ENCODE measurements at regions not wholly inside any gene's neighbourhood (a gene's known extent, or its start where the extent isn't known, plus 50 kb on each side); places are given as distances from the start of the nearest gene placed in this dataset.

DNA sequence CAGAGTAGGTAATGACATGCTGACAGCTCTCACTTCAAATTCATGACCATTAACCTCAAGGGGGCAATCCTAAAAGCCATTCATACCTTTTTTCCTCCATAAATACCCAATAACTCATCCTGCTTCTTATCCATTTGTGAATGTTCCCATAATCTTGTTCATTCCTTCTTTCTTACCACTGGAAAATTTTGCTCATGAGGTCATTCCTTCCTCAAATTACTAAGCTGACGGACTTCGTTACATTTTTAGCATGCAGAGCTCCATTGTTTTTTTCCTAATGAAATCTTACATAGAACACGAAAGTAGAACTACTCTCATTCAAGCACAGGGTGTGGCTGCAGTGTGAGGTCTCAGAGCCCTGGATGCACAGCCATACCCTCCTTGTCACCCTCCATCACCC, 276.5 kb upstream of the DPYD start:
- POLR2A ChIA-PET = interaction anchor here (0.6 kb wide), 1 partner anchor 172 kb away, joined by 3 read pairs; no protein-coding TSS in a partner anchor
- no peak overlapping the region for H3K4me3 ChIP-seq (ENCODE audit: low read depth, low read length)
- TF ChIP-seq, protein P1, sequence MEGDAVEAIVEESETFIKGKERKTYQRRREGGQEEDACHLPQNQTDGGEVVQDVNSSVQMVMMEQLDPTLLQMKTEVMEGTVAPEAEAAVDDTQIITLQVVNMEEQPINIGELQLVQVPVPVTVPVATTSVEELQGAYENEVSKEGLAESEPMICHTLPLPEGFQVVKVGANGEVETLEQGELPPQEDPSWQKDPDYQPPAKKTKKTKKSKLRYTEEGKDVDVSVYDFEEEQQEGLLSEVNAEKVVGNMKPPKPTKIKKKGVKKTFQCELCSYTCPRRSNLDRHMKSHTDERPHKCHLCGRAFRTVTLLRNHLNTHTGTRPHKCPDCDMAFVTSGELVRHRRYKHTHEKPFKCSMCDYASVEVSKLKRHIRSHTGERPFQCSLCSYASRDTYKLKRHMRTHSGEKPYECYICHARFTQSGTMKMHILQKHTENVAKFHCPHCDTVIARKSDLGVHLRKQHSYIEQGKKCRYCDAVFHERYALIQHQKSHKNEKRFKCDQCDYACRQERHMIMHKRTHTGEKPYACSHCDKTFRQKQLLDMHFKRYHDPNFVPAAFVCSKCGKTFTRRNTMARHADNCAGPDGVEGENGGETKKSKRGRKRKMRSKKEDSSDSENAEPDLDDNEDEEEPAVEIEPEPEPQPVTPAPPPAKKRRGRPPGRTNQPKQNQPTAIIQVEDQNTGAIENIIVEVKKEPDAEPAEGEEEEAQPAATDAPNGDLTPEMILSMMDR (IDR thresholded peaks at IDR 0.05; ENCODE audit: insufficient read depth, low read length, missing control alignments) = no peak
- CTCF ChIA-PET = interaction anchor here (1.1 to 1.2 kb wide), 2 partner anchors 14 to 271 kb away, joined by 3 read pairs; no protein-coding TSS in a partner anchor
- DNase-seq (ENCODE audit: low read depth, low spot score) = no peak

DNA sequence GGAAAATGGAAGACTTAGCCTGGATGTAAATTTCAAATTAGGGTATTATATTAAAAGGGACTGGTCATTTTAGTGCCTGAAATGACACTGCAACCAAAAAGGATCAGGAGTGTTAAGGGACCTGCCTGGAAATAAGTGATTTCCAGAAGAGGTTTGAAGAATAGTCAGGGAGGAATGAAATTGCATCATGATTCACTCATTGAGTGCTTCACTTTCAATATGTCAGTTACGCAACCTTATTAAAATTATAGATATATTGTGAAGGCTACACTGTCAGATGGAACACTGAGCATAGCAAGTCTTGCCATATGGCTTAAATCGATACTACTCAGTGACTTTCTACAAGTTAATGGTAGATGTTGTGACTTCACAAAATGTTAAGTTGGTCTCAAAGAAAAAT, 275.2 kb upstream of the DPYD start:
- POLR2A ChIA-PET = no interaction called here
- CTCF ChIA-PET = interaction anchor here (0.9 kb wide), 1 partner anchor 272 kb away, joined by 3 read pairs; no protein-coding TSS in a partner anchor
- no peak for DNase-seq (ENCODE audit: low read depth, low spot score)
- TF ChIP-seq, protein P1 (IDR thresholded peaks at IDR 0.05; ENCODE audit: insufficient read depth, low read length, missing control alignments) = no peak
- H3K4me3 ChIP-seq (ENCODE audit: low read depth, low read length) = no peak overlapping the region

DNA sequence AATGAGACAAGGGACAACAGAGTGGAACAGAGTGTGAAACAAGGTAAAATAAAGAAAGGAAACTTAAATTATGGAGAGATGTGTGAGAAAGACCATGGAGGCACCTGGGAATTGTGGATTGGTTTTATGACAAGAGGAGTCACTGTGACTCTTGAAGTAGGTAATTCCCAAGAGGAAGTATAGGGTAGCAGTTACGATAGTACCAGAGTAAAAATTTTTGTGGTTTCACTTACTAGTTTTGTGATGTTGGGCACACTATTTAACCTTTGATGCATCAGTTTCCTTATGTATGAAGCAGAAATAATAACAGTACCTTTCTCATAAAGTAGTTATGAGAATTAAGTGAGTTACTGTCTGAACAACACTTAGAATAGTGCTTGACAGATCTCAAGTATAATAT, 267.9 kb upstream of the DPYD start:
- TF ChIP-seq, protein P1 (IDR thresholded peaks at IDR 0.05; ENCODE audit: insufficient read depth, low read length, missing control alignments) = no peak
- ChIA-PET POLR2A (no interaction called here), CTCF (no interaction called here)
- DNase-seq (ENCODE audit: low read depth, low spot score) = no peak
- H3K4me3 ChIP-seq (ENCODE audit: low read depth, low read length) = no peak overlapping the region

DNA sequence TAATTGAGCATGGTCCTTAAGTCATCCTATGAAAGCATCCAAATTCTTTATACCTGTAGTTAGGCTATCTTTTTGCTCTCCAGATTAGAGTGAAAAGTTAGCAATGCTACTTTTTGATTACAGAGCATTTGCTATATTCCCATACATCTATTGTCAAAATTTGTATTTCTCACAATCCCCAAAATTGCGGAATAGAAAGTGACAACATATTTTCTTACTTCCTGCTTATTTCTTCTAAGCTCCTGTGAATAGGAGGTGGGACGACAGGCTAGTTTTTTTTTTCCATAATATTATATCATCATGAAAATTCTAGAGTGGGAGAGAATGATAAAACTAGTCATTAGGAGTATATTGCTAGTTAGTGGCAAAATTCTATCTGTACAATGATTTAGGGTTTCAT, 264.0 kb upstream of the DPYD start:
- TF ChIP-seq, protein P1 (IDR thresholded peaks at IDR 0.05; ENCODE audit: insufficient read depth, low read length, missing control alignments) = no peak
- DNase-seq (ENCODE audit: low read depth, low spot score) = no peak
- CTCF ChIA-PET = interaction anchor here (1.6 kb wide), 1 partner anchor 284 kb away, joined by 4 read pairs; no protein-coding TSS in a partner anchor
- H3K4me3 ChIP-seq (ENCODE audit: low read depth, low read length) = no peak overlapping the region
- POLR2A ChIA-PET = no interaction called here

DNA sequence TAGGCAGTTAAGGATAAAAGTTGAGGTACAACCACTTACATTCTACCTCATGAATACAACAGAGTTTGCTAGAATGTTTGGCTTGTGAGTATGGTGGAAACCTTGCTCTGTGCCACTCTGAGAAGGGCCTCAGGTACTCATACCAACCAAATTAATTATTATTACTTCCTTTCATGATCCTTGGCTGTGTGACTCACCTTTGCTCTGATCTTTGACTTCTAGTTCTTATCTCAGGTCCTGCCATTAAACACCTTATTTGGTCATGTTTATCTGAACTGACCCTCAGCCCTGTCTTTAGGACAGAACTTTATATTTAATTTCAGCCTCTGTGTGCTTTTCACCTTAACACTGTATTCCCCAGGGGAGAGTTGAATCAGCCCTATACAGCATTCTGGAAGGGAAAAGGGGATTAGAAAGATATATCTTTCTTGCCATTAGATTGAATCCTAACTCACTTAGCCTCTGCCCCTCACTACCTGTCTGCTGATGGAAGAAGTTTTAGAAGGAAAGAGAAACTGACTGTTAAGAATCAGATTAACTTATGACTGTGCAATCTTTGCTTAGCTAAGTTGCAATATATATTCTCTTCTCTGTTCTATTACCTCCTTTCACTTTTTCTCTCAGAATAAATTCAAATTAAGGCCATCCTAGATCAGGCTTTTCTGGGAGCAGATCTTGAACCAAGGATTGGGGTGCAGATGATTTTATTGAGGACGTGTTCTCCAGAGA, 260.4 kb upstream of the DPYD start:
- TF ChIP-seq, protein P1 (IDR thresholded peaks at IDR 0.05; ENCODE audit: insufficient read depth, low read length, missing control alignments) = no peak
- DNase-seq (ENCODE audit: low read depth, low spot score) = no peak
- H3K4me3 ChIP-seq (ENCODE audit: low read depth, low read length) = no peak overlapping the region
- ChIA-PET POLR2A (no interaction called here), CTCF (no interaction called here)

DNA sequence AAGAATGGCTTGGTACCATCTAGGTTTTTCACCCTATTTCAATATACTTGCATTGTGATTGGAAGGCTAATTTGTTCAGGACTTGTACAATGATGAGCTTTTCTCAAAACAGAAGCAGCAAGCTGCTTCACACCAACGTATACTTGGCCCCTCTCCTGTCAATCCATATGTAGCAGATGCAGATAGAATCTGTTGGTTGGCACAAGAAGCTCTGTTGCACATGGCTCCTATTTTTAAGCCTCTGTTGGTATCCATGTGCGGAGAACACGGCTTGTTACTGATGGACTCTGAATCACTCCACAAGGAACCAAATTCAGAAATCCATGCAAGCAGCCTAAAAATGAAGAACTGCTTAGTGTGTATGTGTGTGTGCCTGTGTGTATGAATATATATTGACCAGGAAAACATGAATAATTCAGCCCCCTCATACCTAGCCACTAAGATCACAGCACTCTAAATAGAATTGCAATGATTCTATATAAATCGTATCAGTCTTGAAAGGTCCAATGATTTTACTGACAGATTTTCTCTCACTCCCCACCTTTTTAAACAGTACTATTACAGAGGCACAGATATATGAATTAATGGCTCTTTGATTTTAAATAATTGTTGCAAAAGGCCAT, 258.4 kb upstream of the DPYD start:
- H3K4me3 ChIP-seq (ENCODE audit: low read depth, low read length) = no peak overlapping the region
- TF ChIP-seq, protein P1 (IDR thresholded peaks at IDR 0.05; ENCODE audit: insufficient read depth, low read length, missing control alignments) = no peak
- POLR2A ChIA-PET = no interaction called here
- DNase-seq (ENCODE audit: low read depth, low spot score) = no peak
- CTCF ChIA-PET = no interaction called here
